22Rv1 (cell line): ENCODE measurements at regions not wholly inside any gene's neighbourhood (a gene's known extent, or its start where the extent isn't known, plus 50 kb on each side); places are given as distances from the start of the nearest gene placed in this dataset.
"Not testable (repeated sequence)": the region's sequence is repeated elsewhere in the genome, so short reads cannot be mapped to it uniquely, and the experiment has no call there.

ENCODE experiments used
- CTCF ChIP-seq: fragments of 450-650 bp; IDR thresholded peaks from 2 replicates; pipeline ENCODE4 v1.5.1; 2017; ENCODE audit warnings: mild to moderate bottlenecking
- ZFX ChIP-seq: fragments of 450-650 bp; IDR thresholded peaks from 2 replicates; pipeline ENCODE4 v1.6.1; 2017; ENCODE audit warnings: antibody characterized with exemption, borderline replicate concordance

GRCh38 chr11:50146308-50146707 is 113.6 kb downstream of the OR4C45 start:
- TF ChIP-seq CTCF, ZFX: not testable (repeated sequence)
